NCI-H446 (cell line): ENCODE measurements at regions not wholly inside any gene's neighbourhood (a gene's known extent, or its start where the extent isn't known, plus 50 kb on each side); places are given as distances from the start of the nearest gene placed in this dataset.
"Not testable (repeated sequence)": the region's sequence is repeated elsewhere in the genome, so short reads cannot be mapped to it uniquely, and the experiment has no call there.

Experiments
- DNase-seq, 2 experiments: peaks; one replicate each; lab custom pipeline; 2025; lab: John Stamatoyannopoulos, UW

DNA sequence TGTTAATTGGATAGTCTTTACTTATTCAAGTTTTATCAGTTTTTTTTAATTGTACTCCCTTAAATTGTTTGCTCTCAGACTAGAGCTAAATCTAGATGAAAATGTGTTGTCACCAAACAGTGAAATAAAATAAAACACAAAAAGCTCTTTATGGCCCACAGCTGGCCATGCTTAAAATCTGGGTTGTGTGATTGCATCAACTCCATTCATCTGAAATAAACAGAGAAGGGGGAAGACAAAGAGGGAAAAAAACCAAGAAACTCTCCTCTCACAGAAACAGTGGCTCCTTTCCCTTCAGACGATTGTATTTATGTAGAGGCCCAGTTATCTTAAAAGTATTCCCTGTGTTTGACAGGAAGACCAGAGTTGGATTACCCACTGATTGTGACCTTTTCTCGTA is 422.4 kb downstream of the IRX1 start:
- no peak for DNase-seq

DNA sequence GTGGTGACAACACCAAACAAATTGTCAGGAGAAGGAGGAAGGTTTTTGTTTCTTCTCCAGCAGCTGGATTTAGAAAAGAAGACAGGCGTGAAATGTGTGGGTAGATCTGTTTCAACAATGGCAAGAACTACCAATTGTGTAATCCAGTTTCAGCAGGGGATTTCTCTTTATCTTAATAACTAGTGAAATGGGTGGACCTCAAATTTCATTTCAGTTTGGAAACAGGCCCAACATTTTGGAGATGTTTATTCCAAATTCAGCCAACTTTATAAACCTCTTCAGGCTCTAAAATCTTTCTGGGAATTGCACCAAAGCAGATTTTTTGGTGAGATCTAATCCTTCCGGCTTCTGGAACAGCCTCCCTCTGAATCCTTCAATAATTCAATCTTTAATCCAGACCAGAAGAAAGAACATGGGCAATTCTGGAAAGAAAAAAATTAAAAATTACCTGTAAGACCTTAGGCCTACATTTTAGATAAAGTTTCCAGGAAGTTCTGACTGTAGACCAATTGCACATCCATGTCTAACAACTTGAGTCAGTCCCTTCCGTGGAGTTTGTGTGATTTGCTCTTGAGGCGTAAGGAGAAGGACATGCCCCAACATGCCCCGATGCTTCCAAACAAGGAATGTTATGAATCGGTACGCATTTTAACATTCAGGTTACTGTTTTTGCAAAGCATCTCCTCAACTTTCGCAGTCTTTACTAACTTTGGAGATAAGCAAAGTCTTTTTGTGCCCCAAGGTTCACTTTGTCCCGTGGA is 423.6 kb downstream of the IRX1 start:
- DNase-seq = no peak

DNA sequence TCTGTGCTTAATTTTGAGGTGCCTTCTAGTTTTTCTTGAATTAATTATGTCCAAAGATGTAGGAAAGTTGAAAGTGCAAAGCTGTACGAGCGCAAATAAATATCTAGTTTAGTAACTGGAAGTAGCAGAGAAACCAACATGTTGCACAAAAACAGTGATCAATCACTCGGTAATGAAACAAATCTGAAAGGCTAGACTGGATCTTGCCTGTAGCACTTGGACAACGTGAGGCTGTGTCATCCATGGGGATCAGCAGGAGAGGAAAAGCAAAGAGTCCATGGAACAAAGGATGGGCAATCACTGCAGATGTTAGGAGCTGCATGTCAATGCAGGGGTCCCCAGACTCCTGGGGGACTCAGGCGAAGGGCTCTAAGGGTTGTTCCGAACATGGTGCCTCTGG is 424.2 kb downstream of the IRX1 start:
- no peak for DNase-seq

DNA sequence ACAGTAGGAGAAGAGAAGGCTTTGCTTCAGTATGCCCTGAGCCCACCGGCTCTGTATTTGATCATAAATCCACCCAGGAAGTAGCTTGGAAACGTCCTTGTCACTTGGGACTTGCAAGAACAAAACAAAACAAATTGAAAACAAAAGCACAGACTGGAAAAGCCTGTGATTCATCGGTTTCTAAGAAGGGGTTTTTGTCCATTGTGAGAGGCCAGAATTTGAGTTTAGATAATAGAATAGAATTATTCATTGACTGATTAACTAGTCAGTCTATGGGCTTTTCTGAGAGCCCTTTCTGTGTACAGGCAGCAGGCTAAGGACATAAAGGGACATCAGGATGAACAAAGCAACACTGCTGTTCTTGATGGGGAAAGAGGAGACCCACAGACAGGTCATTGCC is 424.8 kb downstream of the IRX1 start:
- no peak for DNase-seq

DNA sequence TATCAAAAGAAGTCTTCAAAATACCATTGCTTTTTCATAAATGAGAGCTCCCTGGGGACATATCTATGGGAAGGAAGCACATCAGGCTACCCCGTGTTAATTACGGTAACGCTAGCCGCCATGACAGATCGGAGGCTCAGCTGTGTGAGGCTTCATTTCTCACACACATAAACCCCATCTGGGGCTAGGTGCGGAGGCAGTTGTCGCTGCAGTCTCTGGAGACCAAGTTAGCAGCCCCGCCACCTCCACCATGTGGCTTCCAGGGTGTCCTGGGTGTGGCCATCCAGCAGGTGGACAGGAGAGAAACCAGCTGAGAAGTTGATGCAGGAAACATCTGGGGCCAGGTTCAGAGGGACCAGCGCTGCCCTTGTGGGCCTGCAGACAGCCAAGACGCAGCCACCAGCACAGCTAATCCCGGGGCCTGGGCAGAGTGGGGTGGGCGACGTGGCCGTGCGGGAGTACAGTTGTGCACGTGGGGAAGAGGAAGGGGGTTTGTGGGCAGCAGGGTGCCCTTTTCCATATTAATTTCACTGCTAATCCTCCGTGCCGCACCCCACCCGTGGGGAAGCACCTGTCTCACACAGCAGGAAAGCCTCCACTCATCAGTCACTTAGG is 426.5 kb downstream of the IRX1 start:
- no peak for DNase-seq

DNA sequence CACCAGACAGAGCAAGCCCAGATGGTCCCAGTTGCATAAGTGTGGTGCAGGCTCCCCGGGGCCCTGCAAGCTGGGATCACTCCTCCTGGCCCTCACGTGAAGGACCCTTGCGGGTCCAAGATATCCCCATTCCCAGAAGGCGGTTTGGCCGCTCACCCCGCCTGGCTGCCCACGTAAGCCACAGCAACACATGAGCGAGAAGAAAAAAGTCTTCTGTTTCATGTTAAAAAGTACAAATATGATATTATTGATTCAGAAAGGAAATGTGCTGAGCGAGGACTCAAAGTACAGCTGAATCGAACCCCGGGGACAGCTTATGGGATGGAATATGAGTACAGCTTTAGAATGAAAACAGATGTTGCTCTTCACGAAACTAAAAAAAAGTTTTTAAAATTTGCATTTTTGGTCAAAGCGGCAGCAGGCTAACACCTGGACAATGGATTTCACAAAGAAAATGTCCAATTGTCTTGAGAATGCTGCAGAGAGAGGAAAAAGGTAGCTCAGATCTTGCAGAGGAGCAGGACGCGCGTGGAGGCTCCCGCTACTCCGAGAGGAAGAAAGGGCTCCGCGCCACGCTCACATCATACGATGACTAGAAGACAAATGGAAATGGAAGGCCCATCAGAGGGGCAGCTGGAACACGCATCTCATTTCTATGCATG is 427.6 kb downstream of the IRX1 start:
- DNase-seq = no peak

- no peak for DNase-seq
Observed at GRCh38 chr5:4023753-4024335, 428.2 kb downstream of the IRX1 start.

DNA sequence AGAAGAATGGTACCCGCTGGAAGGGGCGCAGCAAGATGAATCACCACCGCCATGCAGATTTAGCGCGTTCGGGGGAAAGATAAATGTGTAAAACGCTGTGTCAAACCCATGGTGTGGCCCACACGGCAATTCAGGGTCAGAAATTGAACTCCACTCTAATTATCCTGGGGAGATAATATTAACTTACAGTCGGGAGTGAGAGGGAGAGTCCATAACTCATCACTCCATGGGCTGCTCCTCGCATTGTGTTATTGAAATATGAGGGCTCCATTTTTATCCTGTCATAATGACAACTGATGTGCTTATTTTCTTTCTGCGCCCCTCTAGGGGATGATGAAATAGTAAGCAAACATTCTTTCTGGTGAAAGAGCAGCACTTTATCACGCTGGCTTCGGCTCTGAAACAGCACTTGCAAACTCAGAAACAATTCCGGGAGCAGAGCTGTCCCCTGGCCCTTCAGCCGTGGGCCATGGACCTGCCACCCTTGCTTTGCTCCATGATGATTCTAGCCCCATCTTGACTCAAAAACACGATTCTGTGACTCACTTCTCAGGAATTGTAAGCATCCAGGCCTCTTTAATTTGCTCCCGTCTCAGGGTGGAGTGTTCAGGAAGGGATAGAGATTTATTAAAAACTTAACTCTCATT is 431.6 kb downstream of the IRX1 start:
- DNase-seq = no peak

DNA sequence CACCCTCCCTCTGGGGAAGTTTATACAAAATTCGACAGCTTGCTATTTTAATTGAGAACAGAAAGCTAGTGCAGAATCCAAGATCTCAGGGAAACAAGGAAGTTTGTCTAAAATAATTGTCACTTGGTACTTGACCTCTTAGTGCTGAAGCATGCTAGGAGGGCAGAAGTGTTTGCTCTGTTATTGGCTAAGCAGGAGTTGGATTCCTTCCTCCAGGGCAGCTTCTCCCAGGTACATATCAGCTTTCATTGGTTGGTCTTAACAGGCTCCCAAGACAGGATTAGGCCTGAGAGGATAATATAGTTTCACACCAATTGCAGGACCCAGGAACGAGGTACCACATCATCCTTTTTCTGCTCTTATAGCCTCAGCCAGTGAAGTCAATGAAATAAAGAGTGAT is 432.8 kb downstream of the IRX1 start:
- no peak for DNase-seq

DNA sequence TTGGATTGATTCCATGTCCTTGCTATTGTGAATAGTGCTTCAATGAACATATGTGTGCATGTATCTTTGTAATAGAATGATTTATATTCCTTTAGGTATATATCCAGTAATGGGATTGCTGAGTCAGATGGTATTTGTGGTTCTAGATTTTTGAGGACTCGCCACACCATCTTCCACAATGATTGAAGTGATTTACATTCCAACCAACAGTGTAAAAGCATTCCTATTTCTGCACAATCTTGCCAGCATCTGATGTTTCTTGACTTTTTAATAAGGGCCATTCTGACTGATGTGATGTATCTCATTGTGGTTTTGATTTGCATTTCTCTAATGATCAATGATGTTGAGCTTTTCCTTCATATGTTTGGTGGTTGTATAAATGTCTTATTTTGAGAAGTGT is 437.9 kb downstream of the IRX1 start:
- not testable (repeated sequence) for DNase-seq

- no peak for DNase-seq
Observed at GRCh38 chr5:4036861-4037260, 441.2 kb downstream of the IRX1 start.

DNA sequence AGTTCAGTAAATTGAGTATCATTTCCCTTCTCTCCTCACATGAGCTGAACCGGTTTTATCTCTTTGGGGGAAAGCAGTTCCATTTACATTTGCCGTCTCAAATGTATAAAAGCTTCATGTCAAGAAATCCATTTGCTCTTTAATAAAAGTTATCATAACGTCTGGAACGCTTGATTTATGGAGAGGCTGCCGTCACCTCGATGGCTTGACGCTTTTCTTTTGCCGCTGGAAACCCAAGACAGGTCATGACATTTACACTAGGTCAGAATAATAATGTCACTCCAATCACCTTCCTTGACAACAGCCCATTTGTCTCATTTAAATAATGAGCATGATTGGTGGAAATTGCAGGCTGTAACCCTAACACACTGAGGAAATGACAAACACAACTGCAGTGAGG is 443.4 kb downstream of the IRX1 start:
- no peak for DNase-seq

DNA sequence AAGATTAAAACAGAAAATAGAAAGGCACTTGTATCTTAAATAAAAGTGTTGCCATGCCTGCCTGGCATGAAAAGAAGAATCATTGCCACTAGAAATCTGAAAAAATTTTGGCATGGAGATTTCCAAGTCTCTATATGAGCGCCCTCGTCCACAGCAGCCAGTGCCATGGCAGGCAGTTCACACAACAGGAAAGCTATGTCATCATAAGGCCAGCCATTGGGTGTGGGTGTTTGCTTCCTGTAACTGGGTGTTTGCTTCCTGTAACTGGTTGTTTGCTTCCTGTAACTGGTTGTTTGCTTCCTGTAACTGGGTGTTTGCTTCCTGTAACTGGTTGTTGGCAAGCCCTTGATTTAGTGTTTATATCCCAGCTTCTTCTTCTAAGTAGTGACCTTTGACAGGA is 446.7 kb downstream of the IRX1 start:
- DNase-seq = no peak

DNA sequence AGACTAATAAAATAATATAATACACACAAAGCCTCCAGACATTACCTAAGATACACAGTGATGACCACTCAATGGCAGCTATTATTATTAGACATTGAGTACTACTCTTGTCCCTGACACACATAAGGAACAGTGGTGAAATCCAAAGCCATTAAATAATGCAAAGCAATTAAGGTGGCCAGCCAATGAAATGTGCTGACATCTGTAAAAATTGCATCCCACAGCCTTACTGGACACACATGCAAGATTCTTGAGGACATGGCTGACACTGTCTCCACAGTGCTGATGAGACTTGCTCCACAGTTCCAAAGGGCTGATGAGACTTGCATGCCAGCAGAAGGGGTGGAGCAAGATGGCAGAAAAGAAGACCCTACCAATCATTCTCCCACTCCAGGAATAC is 447.5 kb downstream of the IRX1 start:
- DNase-seq = no peak

GRCh38 chr5:4044881-4045280 is 449.2 kb downstream of the IRX1 start:
- no peak for DNase-seq

DNA sequence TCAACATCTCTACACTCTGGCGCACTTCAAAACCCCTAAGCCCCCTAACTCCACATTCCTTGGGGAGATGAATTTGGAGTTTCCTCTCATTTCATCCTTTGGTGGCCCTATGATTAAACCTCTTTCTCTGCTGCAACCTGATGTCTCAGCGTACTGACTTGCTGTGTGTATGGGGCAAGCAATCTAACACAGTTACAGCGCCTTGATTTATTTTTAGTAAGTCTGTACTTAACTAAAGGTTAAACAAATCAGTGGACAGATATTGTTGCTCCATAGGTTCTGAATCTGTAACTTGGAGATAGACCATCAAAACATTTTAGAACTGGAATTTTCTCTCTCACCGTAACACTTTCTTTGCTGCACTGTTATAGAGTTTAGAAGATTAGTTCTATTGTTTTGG is 452.8 kb downstream of the IRX1 start:
- no peak for DNase-seq

GRCh38 chr5:4050203-4050602 is 454.6 kb downstream of the IRX1 start:
- DNase-seq = no peak

DNA sequence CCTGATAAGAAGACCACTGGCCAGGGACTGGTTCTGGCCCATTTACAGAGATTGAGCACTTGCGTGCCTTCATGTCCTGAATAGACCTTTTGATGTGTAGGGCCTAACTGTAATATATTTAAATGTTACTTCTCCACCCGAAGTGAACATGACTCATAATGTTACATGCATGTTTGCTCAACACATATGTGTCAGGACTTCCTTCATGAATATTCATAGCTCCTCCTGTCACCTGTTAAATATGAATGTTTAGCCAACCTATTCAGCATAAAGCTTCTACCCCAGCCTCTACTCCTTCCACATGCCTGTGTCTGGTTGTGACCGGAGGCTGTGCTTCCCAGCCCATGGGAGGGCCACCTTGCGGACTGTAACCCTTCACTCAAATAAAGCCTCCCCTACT is 457.5 kb downstream of the IRX1 start:
- no peak for DNase-seq

DNA sequence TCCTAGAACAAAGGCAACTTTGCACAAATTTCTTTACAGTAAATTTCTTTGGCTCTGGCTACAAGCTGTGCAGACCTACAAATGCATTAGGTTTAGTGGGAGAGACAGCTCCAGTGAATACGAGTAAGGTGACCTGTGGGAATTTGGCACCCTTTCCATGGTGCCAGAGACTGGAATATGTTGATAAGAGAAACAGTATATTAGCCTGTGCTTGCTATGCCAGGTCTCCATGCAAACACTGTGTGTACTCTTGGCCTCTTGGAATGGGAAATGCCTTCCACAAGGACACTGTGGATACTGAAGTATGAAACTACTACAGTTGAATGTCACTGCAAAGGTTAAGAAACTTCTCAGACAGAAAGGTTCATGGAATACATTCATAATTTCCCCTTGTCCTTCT is 458.5 kb downstream of the IRX1 start:
- no peak for DNase-seq

DNA sequence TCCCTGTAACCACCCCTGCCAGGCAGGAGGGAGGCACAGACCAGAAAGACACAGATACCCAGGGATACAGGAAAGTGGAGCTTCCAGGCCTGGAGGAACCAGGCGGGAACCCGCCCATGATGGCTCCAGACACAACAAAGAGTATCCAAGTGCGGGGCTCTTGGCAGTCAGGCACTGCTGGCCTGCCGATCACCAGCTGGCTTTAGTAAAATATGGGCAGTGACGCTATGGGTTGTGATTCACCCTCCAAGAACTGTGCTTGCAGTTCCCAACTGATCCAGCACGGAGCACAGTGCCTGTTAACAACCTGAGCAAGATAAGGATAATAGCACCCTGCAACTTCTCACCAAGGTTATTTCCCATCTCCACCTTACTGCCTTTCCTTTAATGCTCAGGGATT is 463.3 kb downstream of the IRX1 start:
- peak in 1 of 2 experiments; percentile 16 for DNase-seq

DNA sequence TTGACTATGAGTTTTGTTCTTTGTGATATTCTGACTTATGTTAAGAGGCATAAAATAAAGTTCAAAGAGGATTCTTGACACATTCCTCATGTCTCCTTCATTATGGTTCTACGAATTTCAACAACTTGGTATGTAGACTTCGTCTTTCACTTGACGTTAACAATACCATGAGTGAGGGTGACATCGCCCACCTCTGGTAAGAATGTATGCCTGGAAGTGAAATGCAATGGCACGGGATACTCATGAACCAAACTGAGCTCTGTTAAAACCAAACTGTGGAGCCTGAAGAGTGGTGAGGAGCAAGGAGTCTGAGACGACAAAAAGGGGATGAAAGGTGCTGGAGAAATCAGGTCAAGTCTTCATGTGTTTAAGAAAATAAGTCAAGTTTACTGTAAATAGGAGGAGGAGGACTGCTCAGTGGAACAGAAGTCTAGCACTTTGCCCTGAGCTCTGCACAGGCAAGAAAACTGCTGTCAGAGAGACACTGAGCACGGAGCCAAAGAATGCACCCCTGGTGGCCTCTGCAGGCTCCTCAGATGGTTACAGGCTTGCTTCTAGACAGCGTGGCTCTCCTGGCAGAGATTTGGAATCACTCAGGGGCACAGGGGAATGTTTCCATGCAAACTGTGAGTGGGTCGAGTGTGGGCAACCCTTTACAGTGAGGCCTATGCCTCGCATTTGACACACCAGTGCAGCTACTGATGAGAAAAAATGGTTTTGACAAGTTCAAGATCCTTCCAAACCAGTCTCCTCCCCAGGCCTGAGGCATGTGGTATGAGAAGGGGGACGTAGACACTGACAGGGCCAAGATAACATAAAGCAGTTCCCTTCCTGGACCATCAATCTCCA is 470.1 kb downstream of the IRX1 start:
- DNase-seq = no peak

- DNase-seq = no peak
Observed at GRCh38 chr5:4068171-4068570, 472.5 kb downstream of the IRX1 start.
